GM18498 (cell line): ENCODE measurements at regions not wholly inside any gene's neighbourhood (a gene's known extent, or its start where the extent isn't known, plus 50 kb on each side); places are given as distances from the start of the nearest gene placed in this dataset.

ENCODE experiments used
- ATAC-seq: cut with Tn5 transposase; IDR thresholded peaks from one replicate; pipeline ENCODE4 v1.9.1; 2021; ENCODE audit warnings: mild to moderate bottlenecking, moderate library complexity; ENCODE audit not compliant: unreplicated experiment

DNA sequence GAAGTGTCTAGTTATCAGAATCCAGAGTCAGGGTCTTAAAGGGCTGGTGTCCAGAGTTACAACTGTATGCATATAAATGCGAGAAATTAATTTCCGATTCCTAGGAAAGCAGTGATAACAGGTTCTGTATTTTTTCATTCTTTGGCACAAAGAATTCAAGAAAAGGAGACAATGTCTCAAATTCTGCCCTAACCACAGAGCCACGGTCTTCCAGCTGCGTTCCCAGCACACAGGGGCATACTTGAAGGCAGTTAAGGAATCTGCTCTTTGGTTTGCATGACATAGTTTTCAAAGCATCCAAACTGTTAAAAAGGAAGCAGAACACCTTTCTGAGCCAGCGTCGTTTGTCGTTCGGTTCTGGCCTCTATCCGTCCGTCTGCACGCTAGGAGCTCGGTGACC, 416.9 kb upstream of the MKI67 start:
- ATAC-seq = no peak

- no peak for ATAC-seq
Measured at GRCh38 chr10:128545216-128545615, 419.0 kb upstream of the MKI67 start.

- ATAC-seq = no peak
Measured at GRCh38 chr10:128546651-128547165, 420.5 kb upstream of the MKI67 start.

DNA sequence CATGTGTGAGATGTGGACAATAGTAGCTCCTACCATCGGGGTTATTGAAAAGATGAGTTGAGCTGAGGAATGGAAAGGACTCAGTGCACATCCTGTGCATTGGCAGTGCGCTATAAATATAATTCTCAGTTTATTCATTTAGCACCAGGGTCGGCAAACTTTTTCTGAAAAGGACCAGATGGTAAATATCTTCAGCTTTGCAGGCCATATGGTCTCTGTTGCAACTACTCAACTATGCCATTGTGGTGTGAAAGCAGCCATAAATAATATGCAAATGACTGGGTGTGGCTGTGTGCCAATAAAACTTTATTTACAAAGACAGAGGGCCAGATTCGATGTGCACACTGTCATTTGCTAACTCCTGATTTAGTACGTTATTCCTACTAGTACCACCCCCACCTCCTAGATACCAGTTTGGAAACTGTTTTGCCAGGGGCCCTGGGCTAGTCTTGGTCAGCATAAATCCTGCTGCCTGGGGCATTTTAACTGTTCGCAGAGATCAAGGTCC, 422.9 kb upstream of the MKI67 start:
- ATAC-seq = no peak

- ATAC-seq = no peak
Measured at GRCh38 chr10:128550045-128550444, 423.8 kb upstream of the MKI67 start.

DNA sequence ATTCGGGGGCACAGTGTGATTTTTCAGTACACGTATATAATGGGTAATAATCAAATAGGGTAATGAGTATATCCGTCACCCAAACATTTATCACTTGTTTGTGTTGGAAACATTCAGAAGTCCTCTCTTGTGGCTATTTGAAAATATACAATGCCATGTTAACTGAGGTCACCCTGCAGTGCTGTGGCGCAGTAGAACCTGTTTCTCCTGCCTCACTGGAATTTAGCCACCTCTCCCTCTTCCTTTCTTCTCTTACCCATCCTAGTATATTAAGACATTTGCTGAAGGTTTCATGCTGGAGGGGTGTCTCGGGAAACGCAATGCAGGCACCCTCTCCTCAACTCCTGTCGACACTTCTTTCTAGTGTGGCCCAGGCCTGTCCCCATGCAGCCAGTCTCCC, 425.3 kb upstream of the MKI67 start:
- ATAC-seq = no peak

- ATAC-seq = no peak
Measured at GRCh38 chr10:128553755-128554154, 427.5 kb upstream of the MKI67 start.

DNA sequence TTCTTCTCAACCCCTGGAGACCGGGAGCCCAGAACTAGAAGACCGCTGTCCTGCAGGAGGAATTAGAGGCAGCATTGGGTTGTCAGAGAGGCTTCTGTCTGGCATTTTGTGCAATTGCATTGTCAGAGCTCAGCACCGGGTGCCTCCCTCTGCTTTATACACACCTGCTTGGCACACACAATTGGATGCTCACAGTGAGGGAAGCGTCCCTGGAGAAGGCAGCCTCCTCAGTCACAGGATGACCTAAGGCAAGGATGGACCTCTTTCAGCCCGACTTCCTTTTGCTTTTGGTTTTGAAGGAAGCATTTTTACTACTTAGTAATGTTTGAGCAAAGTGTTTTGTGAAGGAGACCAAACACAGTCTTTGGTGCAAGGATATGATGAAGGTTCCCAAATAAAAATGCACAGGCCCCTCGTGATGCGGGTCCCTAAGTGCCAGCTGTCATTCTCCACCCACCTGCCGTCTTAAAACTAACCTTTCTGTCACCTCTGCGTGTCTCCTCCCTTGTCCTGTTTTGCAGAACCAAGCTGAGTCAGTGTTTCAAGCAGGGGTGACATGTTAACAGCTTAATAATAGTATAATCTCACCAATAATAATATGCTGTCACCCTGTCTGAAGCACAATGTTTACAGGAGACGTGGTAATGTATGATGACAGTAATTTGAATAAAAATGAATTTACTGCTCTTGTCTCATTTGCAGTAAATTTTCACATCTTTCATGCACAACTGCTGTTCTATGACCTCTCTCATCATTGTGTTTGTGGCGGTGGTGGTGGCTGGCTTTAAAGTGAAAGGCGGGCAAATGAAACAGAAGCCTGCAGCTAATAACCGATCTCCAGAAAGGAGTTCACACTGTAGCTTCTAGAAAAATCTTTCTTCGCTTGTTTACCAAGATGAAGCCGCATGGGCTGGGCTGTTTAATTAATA, 430.2 kb upstream of the MKI67 start:
- no peak for ATAC-seq

DNA sequence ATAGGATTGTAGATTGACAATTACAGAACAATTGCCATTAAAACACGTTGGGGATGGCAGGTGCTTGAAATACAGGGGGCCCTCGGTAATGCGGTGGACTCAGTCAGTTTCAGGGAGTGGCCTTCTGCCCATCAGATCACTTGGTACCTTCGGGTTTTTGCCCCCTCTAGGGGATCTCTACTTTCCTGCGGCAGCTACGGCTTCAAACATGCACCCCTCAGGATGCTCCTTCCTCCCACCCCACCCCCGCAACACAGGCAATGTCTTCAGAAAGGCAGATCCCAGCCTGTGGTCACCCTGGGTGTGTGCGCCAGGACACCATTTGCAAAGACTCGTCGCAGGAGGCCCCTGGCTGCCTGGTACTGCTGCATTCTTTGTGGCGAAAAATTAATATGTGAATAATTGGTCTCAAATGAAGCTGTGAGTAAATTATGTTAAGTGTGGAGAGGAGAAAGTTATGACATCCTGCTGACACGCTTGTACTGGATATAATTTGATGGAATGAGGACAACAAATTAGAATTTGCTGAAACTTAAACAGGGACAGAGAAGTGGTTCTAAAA, 431.0 kb upstream of the MKI67 start:
- ATAC-seq = no peak

- ATAC-seq = no peak
Measured at GRCh38 chr10:128560406-128560805, 434.2 kb upstream of the MKI67 start.

- ATAC-seq = no peak
Measured at GRCh38 chr10:128560993-128561392, 434.8 kb upstream of the MKI67 start.

GRCh38 chr10:128563387-128563786, 437.2 kb upstream of the MKI67 start:
- no peak for ATAC-seq

- no peak for ATAC-seq
Measured at GRCh38 chr10:128563904-128564303, 437.7 kb upstream of the MKI67 start.

DNA sequence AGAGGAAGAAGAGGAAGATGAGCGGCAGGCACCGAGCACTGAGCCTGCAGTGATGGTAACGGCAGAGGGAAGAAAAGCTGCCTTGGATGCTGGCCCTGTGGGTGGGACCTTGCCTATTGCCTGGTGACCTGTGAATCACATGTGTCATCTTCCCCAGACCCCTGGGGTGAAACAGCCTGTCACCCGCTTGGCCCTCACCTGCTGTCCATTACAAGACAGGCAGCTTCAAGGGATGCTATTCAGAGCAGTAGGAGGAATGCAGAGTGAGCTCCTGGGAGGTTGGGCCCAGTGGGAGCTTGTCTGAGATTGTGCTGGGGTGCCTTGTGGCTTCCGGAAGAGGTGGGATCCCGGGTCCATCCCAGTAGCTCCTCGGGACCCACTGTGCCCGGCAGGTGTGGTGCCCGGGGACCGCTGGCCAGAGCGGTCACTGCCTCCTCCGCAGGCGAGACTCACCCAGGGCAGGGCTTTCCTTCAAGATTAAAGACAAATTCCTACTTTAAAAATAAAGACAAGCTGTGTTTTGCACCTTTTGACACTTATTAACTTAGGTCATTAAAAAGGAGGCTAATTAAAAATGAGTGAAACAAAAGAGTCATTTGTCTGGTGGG, 440.2 kb upstream of the MKI67 start:
- ATAC-seq = no peak

DNA sequence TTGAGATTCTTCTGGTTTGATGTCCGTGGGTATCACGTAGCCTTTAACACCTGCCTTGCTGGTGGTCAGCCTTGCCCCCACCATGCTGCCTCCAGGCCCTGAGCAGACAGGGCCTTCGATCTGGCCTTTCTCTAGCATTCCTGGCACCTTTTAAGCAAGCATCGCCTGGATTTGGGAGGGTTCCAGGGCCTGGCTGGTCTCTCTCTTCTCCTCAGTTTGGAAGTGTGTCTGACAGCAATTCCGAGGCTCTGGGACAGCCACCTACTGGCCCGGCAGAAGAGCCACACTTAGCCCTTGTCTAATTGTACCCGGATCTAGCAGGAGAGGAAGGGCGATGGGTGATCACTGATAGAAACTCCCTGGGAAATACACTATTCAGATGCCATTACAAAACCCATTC, 441.3 kb upstream of the MKI67 start:
- ATAC-seq = no peak

DNA sequence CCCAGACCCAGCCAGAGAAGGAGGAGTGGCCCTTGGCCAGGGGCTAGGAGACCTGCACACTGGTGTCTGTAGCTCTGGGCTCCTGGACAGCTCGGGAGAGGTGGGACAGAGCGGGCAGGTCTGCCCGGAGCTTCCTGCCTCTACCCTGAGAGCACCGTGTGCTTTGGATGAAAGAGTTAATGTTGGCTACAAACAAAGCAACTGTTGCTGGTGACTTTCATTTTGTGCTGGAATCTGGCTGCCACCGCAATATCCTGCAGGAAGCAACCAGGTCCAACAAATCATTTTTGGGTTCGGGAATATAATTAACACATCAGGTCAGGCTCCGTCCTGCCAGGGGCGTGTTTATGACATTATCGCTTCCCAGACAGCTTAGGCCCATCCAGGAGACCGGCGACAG, 441.8 kb upstream of the MKI67 start:
- no peak for ATAC-seq

DNA sequence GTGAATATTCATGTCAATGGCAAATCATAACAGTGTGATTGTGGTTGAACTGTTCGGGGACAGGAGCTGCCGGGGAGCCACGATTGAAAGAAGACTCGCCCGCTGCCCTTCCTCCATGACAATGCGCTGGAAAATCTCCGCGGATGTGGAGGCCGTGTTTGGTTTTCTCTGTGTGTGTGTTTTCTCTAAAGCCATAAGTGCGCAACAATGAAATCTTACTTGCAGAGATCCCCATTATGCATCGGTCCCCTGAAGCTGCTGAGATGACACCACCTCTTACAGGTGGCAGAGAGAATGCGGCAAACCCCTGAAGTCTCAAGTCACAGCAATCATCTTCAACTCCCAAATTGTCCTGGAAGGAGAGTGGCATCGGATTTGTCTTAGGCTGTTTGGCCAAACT, 442.3 kb upstream of the MKI67 start:
- ATAC-seq = no peak

DNA sequence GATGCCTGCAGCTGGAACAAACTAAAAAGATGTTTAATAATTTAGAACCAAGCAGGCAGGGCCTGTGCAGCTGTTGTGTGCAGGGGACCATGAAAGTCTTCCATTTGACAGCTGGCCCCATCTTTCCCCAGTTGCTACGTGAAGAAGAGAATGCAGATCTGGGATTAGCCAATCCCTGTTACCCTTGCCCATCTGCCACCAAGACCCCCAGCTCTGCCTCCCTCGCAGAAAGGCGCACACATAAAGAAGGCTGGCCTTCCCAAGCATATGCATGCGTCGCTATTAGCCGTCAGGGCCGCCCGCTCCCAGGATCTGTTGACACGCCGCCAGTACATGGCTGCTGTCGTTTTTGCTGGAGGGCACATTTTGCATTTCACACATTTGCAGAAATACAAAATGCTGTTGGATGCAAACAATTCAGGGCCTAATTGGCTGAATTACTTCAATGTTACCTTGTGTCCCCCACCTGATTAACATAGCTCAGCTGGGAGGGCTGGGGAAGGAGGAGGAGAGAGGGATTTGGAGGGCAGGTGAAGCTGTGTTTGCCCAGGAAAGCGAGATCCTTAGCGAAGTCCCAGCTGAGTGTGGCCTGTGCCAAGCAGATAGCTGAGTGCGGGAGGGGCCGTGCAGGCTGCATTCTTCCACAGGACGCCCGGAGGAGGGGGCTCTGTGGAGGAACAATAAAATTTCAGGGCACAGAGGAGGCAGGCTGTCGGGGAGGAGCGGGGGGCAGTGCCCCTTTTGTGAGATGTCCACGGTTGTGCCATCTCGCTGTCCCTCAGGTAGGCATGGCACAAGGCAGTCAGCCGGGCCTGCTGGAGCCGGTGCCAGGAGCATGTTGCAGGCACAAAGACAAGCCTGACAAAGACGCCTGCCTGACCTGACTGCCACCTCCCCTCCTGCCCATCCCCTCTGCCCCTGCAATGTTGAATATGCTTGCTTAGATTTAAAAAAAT, 443.0 kb upstream of the MKI67 start:
- no peak for ATAC-seq

GRCh38 chr10:128570319-128570995, 444.2 kb upstream of the MKI67 start:
- ATAC-seq = no peak

GRCh38 chr10:128571071-128571470, 444.8 kb upstream of the MKI67 start:
- ATAC-seq = no peak
